Stomach smooth muscle (tissue), 2 donors: ENCODE measurements at regions not wholly inside any gene's neighbourhood (a gene's known extent, or its start where the extent isn't known, plus 50 kb on each side); places are given as distances from the start of the nearest gene placed in this dataset.
"Not testable (repeated sequence)": the region's sequence is repeated elsewhere in the genome, so short reads cannot be mapped to it uniquely, and the experiment has no call there.

Experiments used
- H3K27ac ChIP-seq: one replicate; pipeline ENCODE4 v1.7.0; 2013; ENCODE audit warnings: mild to moderate bottlenecking, low read length, inconsistent platforms
- H3K27me3 ChIP-seq, 2 donors: one replicate each; pipeline ENCODE4 v1.7.0; 2013; ENCODE audit warnings: low read length in 2 of 2; ENCODE audit not compliant: insufficient read depth in 2 of 2, control insufficient read depth in 1 of 2
- H3K36me3 ChIP-seq, 2 donors: one replicate each; pipeline ENCODE4 v1.7.0; 2013; ENCODE audit warnings: low read length in 2 of 2; ENCODE audit not compliant: control insufficient read depth in 2 of 2, insufficient read depth in 2 of 2
- H3K4me1 ChIP-seq: one replicate; pipeline ENCODE4 v1.7.0; 2013; ENCODE audit warnings: low read length; ENCODE audit not compliant: control insufficient read depth, insufficient read depth
- H3K4me3 ChIP-seq, 2 donors: one replicate each; pipeline ENCODE4 v1.7.0; 2013; ENCODE audit warnings: low read length in 2 of 2
- H3K9ac ChIP-seq, 2 donors: one replicate each; pipeline ENCODE4 v1.7.0; 2013; ENCODE audit warnings: low read length in 2 of 2, mild to moderate bottlenecking in 1 of 2
- H3K9me3 ChIP-seq, 2 donors: one replicate each; pipeline ENCODE4 v1.7.0; 2013; ENCODE audit warnings: low read length in 2 of 2; ENCODE audit not compliant: control insufficient read depth in 2 of 2
- donor health status: healthy.
- donor health status: Pancreatic carcinoma.

GRCh38 chr2:40676134-40676790 lies 224.4 kb upstream of the SLC8A1 start:
- not testable (repeated sequence) for H3K4me3 ChIP-seq, H3K27ac ChIP-seq, H3K36me3 ChIP-seq, H3K9me3 ChIP-seq, H3K4me1 ChIP-seq, H3K9ac ChIP-seq, H3K27me3 ChIP-seq

GRCh38 chr2:40680547-40680946 lies 228.7 kb upstream of the SLC8A1 start:
- Histone ChIP-seq H3K9me3 (peaks cover 0 to 4% of the 10 kb centered on the region in 2 donors), H3K36me3 (no peaks in the 10 kb centered on the region), H3K27ac (no peak overlapping the region), H3K4me3 (peak overlapping the region; percentile 16 to 36), H3K9ac (no peak overlapping the region), H3K4me1 (no peaks in the 10 kb centered on the region), H3K27me3 (no peaks in the 10 kb centered on the region)

GRCh38 chr2:40690036-40690435 lies 238.1 kb upstream of the SLC8A1 start:
- no peak overlapping the region for H3K9ac ChIP-seq
- H3K9me3 ChIP-seq = no peaks in the 10 kb centered on the region
- H3K4me1 ChIP-seq = no peaks in the 10 kb centered on the region
- no peak overlapping the region for H3K4me3 ChIP-seq
- H3K36me3 ChIP-seq = no peaks in the 10 kb centered on the region
- no peak overlapping the region for H3K27ac ChIP-seq
- H3K27me3 ChIP-seq = no peaks in the 10 kb centered on the region

GRCh38 chr2:40690525-40690924 lies 238.6 kb upstream of the SLC8A1 start:
- no peak overlapping the region for H3K4me3 ChIP-seq
- H3K36me3 ChIP-seq = no peaks in the 10 kb centered on the region
- H3K9ac ChIP-seq = no peak overlapping the region
- no peaks in the 10 kb centered on the region for H3K4me1 ChIP-seq
- H3K27ac ChIP-seq = no peak overlapping the region
- no peaks in the 10 kb centered on the region for H3K27me3 ChIP-seq
- no peaks in the 10 kb centered on the region for H3K9me3 ChIP-seq

GRCh38 chr2:40700231-40700954 lies 248.5 kb upstream of the SLC8A1 start:
- Histone ChIP-seq H3K4me3 (no peak overlapping the region), H3K9ac (no peak overlapping the region), H3K27me3 (no peaks in the 10 kb centered on the region), H3K27ac (no peak overlapping the region), H3K4me1 (no peaks in the 10 kb centered on the region), H3K9me3 (no peaks in the 10 kb centered on the region), H3K36me3 (no peaks in the 10 kb centered on the region)

- not testable (repeated sequence) for H3K9ac ChIP-seq, H3K4me3 ChIP-seq, H3K27ac ChIP-seq, H3K9me3 ChIP-seq, H3K36me3 ChIP-seq, H3K4me1 ChIP-seq, H3K27me3 ChIP-seq
These were observed 260.5 kb upstream of the SLC8A1 start for GRCh38 chr2:40712197-40712894.

GRCh38 chr2:40716879-40717278 lies 265.0 kb upstream of the SLC8A1 start:
- Histone ChIP-seq H3K27me3 (no peaks in the 10 kb centered on the region), H3K4me3 (no peak overlapping the region), H3K9ac (no peak overlapping the region), H3K9me3 (no peaks in the 10 kb centered on the region), H3K27ac (no peak overlapping the region), H3K4me1 (no peaks in the 10 kb centered on the region), H3K36me3 (no peaks in the 10 kb centered on the region)

GRCh38 chr2:40719414-40719813 lies 267.5 kb upstream of the SLC8A1 start:
- no peaks in the 10 kb centered on the region for H3K4me1 ChIP-seq
- no peak overlapping the region for H3K4me3 ChIP-seq
- H3K9ac ChIP-seq = no peak overlapping the region
- no peaks in the 10 kb centered on the region for H3K9me3 ChIP-seq
- no peaks in the 10 kb centered on the region for H3K27me3 ChIP-seq
- H3K27ac ChIP-seq = no peak overlapping the region
- no peaks in the 10 kb centered on the region for H3K36me3 ChIP-seq

- H3K36me3 ChIP-seq = no peaks in the 10 kb centered on the region
- no peak overlapping the region for H3K9ac ChIP-seq
- no peaks in the 10 kb centered on the region for H3K27me3 ChIP-seq
- no peaks in the 10 kb centered on the region for H3K9me3 ChIP-seq
- H3K4me1 ChIP-seq = no peaks in the 10 kb centered on the region
- no peak overlapping the region for H3K27ac ChIP-seq
- no peak overlapping the region for H3K4me3 ChIP-seq
These were observed 269.7 kb upstream of the SLC8A1 start for GRCh38 chr2:40721595-40721994.

- Histone ChIP-seq H3K9me3 (no peaks in the 10 kb centered on the region), H3K27me3 (no peaks in the 10 kb centered on the region), H3K9ac (no peak overlapping the region)
These were observed 271.3 kb upstream of the SLC8A1 start for GRCh38 chr2:40723194-40723593.

GRCh38 chr2:40725040-40725439 lies 273.1 kb upstream of the SLC8A1 start:
- Histone ChIP-seq H3K27ac (no peak overlapping the region), H3K9ac (peak overlapping the region in 1 of 2 donors; percentile 9)

More at GRCh38 chr2:40723194-40723593, 271.3 kb upstream of the SLC8A1 start:
- H3K27ac ChIP-seq = no peak overlapping the region
- no peak overlapping the region for H3K4me3 ChIP-seq
- H3K36me3 ChIP-seq = no peaks in the 10 kb centered on the region
- no peaks in the 10 kb centered on the region for H3K4me1 ChIP-seq

More at GRCh38 chr2:40725040-40725439, 273.1 kb upstream of the SLC8A1 start:
- no peaks in the 10 kb centered on the region for H3K9me3 ChIP-seq
- H3K27me3 ChIP-seq = no peaks in the 10 kb centered on the region
- no peaks in the 10 kb centered on the region for H3K4me1 ChIP-seq
- no peaks in the 10 kb centered on the region for H3K36me3 ChIP-seq
- H3K4me3 ChIP-seq = no peak overlapping the region
